ENCODE measurements at regions not wholly inside any gene's neighbourhood (a gene's known extent, or its start where the extent isn't known, plus 50 kb on each side); places are given as distances from the start of the nearest gene placed in this dataset.

DNA sequence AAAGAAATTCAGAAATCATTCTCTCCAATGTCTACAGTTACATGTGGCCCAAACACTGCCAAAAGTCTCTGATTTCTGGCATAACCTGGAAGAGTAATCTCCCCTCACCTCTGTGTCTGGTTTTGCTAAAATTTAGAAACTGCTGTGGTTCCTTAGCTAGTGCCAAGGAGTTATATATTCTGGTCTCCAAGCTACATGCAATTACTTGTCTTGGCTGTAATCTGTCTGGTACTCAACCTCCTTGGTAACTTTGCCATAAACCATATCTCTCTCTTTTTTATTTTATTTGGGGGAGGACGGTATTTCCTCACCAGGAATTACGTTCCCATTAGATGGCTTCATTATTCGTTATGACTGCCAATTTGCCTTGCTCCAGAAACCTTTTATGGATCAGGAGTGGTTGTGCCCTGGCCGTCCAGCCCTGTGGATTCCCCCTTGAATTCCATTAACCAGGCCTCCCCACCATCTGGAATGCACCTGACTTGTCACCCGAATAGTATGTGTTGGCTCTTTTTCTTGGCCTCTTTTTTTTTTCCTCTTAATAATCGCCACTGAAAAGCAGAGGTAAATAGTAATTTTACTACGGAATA, 400.0 kb downstream of the CD83 start:
- H3K4me2 ChIP-seq (ENCODE audit: control insufficient read depth, insufficient read depth) = no peak overlapping the region
- RAD21 ChIA-PET (ENCODE audit: unreplicated experiment) = no interaction called here
- in situ Hi-C loops (cut with MboI) = no loop called here
- H3K9me3 ChIP-seq (replicated peaks; ENCODE audit: control insufficient read depth, insufficient read depth, low read length) = no peaks in the 10 kb centered on the region; the same call in 2 of the 3 replicates
- DNase-seq (ENCODE audit: low read depth, low spot score) = no peak
- TF ChIP-seq ZSCAN29 (IDR thresholded peaks at IDR 0.05) = no peak
- no peak for TF ChIP-seq TCF7 (IDR thresholded peaks at IDR 0.05; ENCODE audit: borderline replicate concordance)
- TF ChIP-seq NRF1 (conservative IDR thresholded peaks at IDR 0.05; ENCODE audit: low read depth, low read length) = no peak
- TF ChIP-seq SMARCA5 (IDR thresholded peaks at IDR 0.05) = no peak
- TF ChIP-seq LARP7 (IDR thresholded peaks at IDR 0.05) = no peak
- TF ChIP-seq SIX5 (IDR thresholded peaks at IDR 0.05; ENCODE audit: low read depth, low read length, severe bottlenecking) = no peak
- TF ChIP-seq FOXK2 (IDR thresholded peaks at IDR 0.05) = no peak
- no peak for TF ChIP-seq SMC3 (IDR thresholded peaks at IDR 0.05; ENCODE audit: borderline replicate concordance, low read length)
- no peak for TF ChIP-seq FOXM1 (IDR thresholded peaks at IDR 0.05; ENCODE audit: low read depth, low read length)
- TF ChIP-seq, protein P1, sequence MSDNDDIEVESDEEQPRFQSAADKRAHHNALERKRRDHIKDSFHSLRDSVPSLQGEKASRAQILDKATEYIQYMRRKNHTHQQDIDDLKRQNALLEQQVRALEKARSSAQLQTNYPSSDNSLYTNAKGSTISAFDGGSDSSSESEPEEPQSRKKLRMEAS (IDR thresholded peaks at IDR 0.05; ENCODE audit: low read depth, low read length) = no peak
- TF ChIP-seq MEF2B (IDR thresholded peaks at IDR 0.05; ENCODE audit: partially characterized antibody, poor library complexity, severe bottlenecking) = no peak
- no peak for TF ChIP-seq ZNF384 (IDR thresholded peaks at IDR 0.05; ENCODE audit: borderline replicate concordance, low read depth, low read length)
- no peak for TF ChIP-seq SRF (IDR thresholded peaks at IDR 0.05; ENCODE audit: low read depth in 2 of 2, low read length in 2 of 2)
- no peak for TF ChIP-seq SMAD5 (IDR thresholded peaks at IDR 0.05; ENCODE audit: low read depth)
- no peak for TF ChIP-seq HDGF (IDR thresholded peaks at IDR 0.05)
- no peak for TF ChIP-seq NFYA (IDR thresholded peaks at IDR 0.05; ENCODE audit: borderline replicate concordance, low read depth, low read length)
- H3K9ac ChIP-seq (ENCODE audit: control insufficient read depth, insufficient read depth, low read length) = no peak overlapping the region
- no peaks in the 10 kb centered on the region for H3K4me1 ChIP-seq (ENCODE audit: control insufficient read depth, insufficient read depth, low read length)
- 42% methylated on average over 7 of the region's 7 CpGs for WGBS (ENCODE audit: insufficient coverage, insufficient replicate concordance, low lambda C conversion rate, missing lambda C conversion rate)
- no TSS peak for BruUV-seq (replicated peaks)
- no peak overlapping the region for H2AFZ ChIP-seq (ENCODE audit: control insufficient read depth, low read depth, low read length)
- ATAC-seq = no peak
- no peaks in the 10 kb centered on the region for H3K27me3 ChIP-seq (replicated peaks in 1 of 2; ENCODE audit: control insufficient read depth in 2 of 2, insufficient read depth in 2 of 2, low read length in 1 of 2)
- CTCF ChIA-PET = no interaction called here
- no peak for FAIRE-seq
- intact Hi-C loops (cut with micrococcal nuclease; ENCODE audit: unreplicated experiment) = no loop called here
- no peak overlapping the region for H3K27ac ChIP-seq (ENCODE audit: control insufficient read depth, insufficient read depth)
- SMC1A ChIA-PET (ENCODE audit: uncharacterized antibody, unreplicated experiment) = no interaction called here
- H3K4me3 ChIP-seq = no peak overlapping the region
- H3K36me3 ChIP-seq (ENCODE audit: control insufficient read depth in 2 of 2, insufficient read depth in 2 of 2, low read length in 1 of 2) = no peaks in the 10 kb centered on the region
- POLR2A ChIA-PET = interaction anchor here (1.1 kb wide), 1 partner anchor 12 kb away, joined by 4 read pairs; no protein-coding TSS in a partner anchor
- no peaks in the 10 kb centered on the region for H3K79me2 ChIP-seq (ENCODE audit: control insufficient read depth, insufficient read depth, low read length)
- H4K20me1 ChIP-seq (ENCODE audit: control insufficient read depth, insufficient read depth) = no peaks in the 10 kb centered on the region

All from GM12878 (cell line).